ENCODE measurements at regions not wholly inside any gene's neighbourhood (a gene's known extent, or its start where the extent isn't known, plus 50 kb on each side); places are given as distances from the start of the nearest gene placed in this dataset.

DNA sequence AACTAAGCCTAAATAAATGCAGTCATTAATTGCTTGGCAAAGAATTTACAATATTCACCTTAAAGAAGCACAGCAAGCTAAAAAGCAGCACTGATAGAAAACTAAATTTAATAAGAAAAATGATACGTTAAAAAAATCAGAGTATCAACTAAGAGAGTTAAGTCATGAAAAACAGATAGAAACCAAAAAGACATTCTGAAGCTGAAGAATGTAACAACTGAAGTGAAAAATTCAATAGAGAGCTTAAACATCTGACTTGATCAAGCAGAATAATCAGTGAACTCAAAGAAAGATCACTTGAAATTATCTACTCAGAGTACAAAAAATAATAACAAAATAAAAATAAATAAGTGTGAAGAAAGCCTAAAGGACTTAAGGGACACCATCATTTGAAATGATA, 588.0 kb upstream of the HS3ST1 start:
- TF ChIP-seq, protein P1, sequence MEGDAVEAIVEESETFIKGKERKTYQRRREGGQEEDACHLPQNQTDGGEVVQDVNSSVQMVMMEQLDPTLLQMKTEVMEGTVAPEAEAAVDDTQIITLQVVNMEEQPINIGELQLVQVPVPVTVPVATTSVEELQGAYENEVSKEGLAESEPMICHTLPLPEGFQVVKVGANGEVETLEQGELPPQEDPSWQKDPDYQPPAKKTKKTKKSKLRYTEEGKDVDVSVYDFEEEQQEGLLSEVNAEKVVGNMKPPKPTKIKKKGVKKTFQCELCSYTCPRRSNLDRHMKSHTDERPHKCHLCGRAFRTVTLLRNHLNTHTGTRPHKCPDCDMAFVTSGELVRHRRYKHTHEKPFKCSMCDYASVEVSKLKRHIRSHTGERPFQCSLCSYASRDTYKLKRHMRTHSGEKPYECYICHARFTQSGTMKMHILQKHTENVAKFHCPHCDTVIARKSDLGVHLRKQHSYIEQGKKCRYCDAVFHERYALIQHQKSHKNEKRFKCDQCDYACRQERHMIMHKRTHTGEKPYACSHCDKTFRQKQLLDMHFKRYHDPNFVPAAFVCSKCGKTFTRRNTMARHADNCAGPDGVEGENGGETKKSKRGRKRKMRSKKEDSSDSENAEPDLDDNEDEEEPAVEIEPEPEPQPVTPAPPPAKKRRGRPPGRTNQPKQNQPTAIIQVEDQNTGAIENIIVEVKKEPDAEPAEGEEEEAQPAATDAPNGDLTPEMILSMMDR (IDR thresholded peaks at IDR 0.05) = no peak
- no peak for TF ChIP-seq POLR2A (IDR thresholded peaks at IDR 0.05)
